HG02840 (cell line): ENCODE measurements at regions not wholly inside any gene's neighbourhood (a gene's known extent, or its start where the extent isn't known, plus 50 kb on each side); places are given as distances from the start of the nearest gene placed in this dataset.
"Not testable (repeated sequence)": the region's sequence is repeated elsewhere in the genome, so short reads cannot be mapped to it uniquely, and the experiment has no call there.

Experiments used
- ATAC-seq: cut with Tn5 transposase; IDR thresholded peaks from one replicate; pipeline ENCODE4 v1.9.1; 2021; ENCODE audit warnings: mild to moderate bottlenecking, moderate library complexity, moderate number of reproducible peaks; ENCODE audit not compliant: unreplicated experiment, low FRiP score

GRCh38 chr13:52324831-52325230 lies 81.1 kb downstream of the THSD1 start:
- ATAC-seq: not testable (repeated sequence)

- no peak for ATAC-seq
These were observed 86.1 kb downstream of the THSD1 start for GRCh38 chr13:52319876-52320275.

DNA sequence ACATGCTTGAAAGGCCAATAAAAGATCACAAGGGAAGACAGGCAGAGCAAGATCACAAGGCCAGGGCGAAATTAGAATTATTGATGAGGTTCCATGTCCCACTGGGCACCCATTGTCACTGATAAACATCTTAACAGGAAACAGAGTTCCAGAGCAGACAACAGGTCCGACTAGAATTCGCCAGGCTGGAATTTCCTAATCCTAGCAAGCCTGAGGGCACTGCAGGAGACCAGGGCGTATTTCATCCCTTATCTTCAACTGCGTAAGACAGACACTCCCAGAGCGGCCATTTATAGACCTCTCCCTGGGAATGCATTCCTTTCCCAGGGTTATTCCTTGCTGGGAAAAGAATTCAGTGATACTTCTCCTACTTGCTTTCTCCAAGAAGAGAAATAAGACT lies 96.1 kb downstream of the THSD1 start:
- ATAC-seq: not testable (repeated sequence)

- ATAC-seq: not testable (repeated sequence)
These were observed 99.6 kb downstream of the THSD1 start for GRCh38 chr13:52306336-52306735.

DNA sequence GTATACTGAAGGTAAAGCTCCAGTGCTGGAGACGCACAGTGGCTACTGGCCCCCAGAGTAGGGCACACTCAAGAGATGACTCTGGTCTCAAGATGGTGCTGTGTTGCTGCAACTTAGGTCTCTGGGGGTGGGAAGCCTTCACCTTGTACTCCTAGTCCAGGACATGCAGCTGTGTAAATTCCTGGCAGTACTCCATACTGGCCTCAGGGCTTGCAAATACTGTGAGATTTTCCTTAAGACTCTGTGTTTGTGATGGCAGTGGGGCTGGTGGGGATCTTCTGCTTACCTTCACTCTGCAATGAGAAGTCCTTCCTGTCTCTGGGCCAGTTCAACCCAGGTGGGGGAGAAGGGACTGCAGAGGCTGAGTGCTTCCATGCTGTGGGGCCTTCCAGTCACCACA lies 102.9 kb downstream of the THSD1 start:
- ATAC-seq: not testable (repeated sequence)

DNA sequence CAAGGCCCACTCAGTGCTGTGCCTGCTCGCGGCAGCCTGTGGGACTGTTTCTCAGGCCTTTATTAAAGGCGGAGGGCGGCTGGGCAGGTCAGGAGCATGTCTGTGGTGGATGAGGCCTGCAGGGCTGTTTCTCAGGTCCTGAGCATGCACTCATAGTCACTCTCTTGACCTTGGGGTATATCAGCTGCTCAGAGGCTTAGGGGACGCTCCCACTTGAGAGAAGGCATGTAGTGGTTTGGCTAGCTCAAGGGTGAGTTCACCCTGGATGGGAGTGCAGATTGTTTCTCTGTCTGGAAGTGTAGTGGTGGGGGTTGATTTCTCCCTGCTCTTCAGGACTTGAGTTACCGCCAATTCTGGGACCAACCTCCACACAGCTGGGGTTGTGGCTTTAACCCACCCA lies 103.3 kb downstream of the THSD1 start:
- not testable (repeated sequence) for ATAC-seq

- ATAC-seq: not testable (repeated sequence)
These were observed 104.1 kb downstream of the THSD1 start for GRCh38 chr13:52301810-52302400.

DNA sequence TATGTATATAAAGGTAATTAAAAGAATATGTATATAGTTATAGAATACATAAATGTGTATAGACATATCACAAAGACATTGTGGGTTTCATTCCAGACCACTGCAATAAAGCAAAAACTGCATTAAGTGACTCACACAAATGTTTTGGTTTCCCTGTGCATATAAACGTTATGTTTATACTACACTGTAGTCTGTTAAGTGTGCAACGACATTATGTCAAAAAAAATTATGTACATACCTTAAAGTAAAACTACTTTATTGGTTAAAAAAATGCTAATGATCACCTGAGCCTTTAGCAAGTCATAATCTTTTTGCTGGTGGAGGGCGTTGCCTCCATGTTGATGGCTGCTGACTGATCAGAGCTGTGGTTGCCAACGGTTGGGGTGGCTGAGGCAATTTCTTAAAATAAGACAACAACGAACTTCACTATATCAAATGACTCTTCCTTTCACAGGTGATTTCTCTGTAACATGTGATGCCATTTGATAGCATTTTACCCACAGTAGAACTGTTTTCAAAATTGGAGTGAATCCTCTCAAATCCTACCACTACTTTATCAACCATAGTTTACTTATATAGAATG lies 107.8 kb downstream of the THSD1 start:
- not testable (repeated sequence) for ATAC-seq

DNA sequence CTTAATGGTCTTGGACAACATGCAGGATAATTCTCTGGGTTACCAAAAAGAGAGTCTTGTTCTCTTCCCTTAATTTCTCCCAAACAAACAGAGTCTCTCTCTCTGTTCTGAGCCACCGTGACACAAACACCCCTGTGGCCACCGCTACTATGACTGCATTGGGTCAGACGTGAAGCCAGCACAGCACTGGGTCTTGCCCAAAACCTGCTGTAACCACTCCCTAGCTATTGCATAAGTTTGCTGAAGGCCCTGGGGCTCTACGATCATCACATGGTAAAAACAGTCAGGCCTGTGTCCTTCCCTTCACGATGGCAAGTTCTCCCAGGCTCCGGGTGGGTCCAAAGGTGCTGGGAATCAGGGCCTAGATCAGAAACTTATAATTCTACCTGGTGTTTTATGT lies 117.1 kb downstream of the THSD1 start:
- not testable (repeated sequence) for ATAC-seq

DNA sequence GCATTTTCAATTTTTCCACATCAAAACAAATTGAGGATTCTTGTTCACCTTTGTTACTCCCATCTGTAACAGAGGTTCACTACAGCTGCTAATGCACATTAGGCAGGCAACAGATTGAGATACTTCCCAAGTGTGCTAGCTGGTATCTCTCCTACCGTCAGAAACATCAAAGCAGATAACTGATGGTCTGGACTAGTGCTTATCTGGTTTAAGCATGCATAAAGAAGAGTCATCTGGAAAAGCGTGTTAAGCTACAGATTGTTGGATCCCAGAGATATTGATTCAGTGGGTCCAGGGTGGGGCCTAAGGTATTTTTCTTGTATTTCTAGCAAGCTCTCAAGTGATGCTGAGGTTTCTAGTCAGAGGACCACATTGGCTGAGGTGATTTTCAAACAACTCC lies 122.0 kb upstream of the NEK3 start:
- not testable (repeated sequence) for ATAC-seq

DNA sequence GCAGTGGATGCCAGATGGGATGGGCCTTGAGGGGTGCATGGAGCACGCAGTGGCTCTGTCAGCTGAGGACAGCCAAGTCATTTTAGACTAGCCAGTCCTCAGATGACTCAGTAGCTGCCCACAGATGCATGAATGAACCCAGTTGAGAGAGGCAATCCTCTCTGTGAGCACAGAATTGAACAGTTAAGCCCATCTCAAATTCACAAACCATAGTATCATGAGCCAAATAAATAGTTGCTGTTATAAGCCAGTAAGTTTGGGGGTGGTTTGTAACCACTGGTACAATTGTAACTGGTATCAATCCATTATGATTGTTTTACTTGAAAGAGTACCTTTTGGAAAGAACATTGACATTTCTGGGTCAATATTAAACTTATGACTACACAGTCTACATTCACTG lies 120.0 kb upstream of the NEK3 start:
- not testable (repeated sequence) for ATAC-seq

GRCh38 chr13:52254299-52254698 lies 94.9 kb upstream of the NEK3 start:
- not testable (repeated sequence) for ATAC-seq

- peak; percentile 70 for ATAC-seq
These were observed 81.4 kb upstream of the NEK3 start for GRCh38 chr13:52240752-52241151.

- ATAC-seq: peak; percentile 83
These were observed 76.7 kb upstream of the NEK3 start for GRCh38 chr13:52235900-52236595.

GRCh38 chr13:52234928-52235327 lies 75.5 kb upstream of the NEK3 start:
- ATAC-seq: not testable (repeated sequence)

DNA sequence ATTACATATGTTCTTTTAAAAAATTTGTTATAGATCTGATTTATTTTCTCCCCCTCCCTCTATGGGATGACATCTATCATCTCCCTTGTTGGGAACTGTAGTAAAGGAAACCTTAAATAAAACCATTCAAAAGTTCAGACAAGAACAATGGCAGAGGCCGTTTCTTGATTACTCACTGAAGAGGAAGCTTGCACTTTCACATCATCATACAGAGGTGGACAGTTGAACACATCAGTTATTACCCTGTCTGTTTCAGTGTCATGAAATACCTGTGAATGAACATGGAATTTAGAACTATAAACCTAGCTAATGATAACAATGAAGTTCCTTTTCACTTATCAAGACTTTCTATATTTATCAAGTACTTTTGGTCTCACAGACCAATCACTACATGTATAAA lies 63.7 kb upstream of the NEK3 start:
- ATAC-seq: not testable (repeated sequence)

- ATAC-seq: not testable (repeated sequence)
These were observed 54.5 kb upstream of the NEK3 start for GRCh38 chr13:52213920-52214319.

DNA sequence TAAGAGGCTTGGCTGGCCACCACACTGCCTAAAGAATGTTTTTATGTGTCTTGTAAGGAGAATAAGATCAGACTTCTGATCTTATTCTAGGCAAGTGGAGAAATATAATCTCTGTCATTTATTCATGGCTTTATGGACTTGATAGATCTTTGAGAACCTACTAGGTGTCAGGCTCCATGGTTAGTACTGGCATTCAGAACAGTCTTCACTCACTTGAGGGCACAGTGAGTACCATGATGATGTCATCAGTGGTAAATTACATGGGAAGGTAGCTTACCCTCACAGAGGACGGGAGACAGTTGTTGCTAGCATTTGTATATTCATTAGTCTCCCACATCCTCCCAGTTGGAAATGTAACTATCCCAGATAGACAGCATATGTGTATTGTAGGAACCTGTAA lies 53.5 kb upstream of the NEK3 start:
- not testable (repeated sequence) for ATAC-seq

DNA sequence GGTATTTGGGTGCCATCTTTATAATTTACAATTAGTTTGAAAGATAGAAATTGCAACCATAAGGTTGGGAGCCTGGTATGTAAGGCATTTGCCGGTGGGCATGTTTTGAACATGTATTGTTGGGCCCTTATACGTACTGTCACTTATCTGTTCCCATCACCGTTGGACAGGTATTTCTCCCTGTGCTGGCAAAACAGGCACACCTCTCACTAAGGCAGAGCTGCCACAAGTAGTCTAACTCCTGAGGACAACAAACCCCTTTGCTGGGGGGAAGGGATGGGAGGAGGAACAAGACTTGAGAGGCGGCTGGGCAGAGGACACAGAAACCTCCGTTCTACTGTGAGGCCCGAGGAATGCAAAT lies 52.0 kb upstream of the NEK3 start:
- ATAC-seq: not testable (repeated sequence)

DNA sequence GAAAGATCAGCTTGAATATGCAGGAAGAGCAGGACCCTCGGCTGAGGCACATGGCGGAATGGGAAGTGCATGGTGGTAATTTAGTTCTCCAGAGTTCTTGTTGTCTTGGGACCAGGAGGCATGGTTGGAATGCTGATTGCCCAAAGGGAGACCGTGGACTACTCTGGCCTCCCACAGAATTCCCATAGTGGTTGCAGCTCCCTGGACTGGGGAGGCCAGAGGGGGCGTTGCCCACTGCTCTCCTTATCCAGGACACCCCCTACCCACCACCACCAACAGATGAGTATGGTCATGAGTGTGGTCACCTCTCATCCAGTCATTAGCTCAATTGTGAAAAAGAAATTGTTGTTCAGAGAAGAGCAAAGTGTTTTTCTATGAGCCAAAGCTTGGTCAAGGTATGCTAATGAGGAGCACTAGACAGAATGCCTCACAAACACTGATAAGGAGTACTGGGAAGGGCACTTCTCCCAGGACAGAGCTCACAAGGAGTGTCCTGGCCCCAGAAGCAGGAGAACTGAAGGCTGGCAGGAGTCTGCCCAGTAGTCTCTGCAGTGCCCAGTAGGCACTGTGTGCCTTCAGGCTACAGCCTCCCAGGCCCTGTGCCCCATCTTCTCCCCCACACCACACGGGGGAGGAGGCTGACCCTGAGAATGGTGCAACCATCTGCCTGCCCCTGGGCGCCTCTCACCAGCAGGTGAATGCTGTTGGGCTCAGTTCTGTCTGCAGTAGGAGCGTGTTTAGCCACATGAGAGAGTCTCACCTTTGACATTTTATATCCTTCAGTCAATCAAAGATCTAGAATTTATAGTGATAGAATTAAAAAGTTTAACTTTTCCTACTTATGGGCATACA lies 51.4 kb upstream of the NEK3 start:
- ATAC-seq: not testable (repeated sequence)
